Mammary epithelial cell (primary cell): ENCODE measurements at regions not wholly inside any gene's neighbourhood (a gene's known extent, or its start where the extent isn't known, plus 50 kb on each side); places are given as distances from the start of the nearest gene placed in this dataset.

ENCODE experiments used
- EZH2 ChIP-seq: IDR thresholded peaks from 2 replicates; pipeline ENCODE4 v1.6.1; 2012; ENCODE audit warnings: low read length, inconsistent platforms, borderline replicate concordance
- TF ChIP-seq, protein P1 (sequence below), 2 donors: IDR thresholded peaks in 1 of 2; conservative IDR thresholded peaks in 1 of 2; 2 replicates each; pipeline ENCODE4 v1.5.1; 2011 to 2012; ENCODE audit warnings: inconsistent platforms in 2 of 2, low read length in 2 of 2, mild to moderate bottlenecking in 2 of 2, control low read depth in 1 of 2, low read depth in 1 of 2; ENCODE audit not compliant: insufficient read depth in 1 of 2; ENCODE audit errors: extremely low read depth in 1 of 2

- TF ChIP-seq EZH2 = no peak
- TF ChIP-seq, protein P1, sequence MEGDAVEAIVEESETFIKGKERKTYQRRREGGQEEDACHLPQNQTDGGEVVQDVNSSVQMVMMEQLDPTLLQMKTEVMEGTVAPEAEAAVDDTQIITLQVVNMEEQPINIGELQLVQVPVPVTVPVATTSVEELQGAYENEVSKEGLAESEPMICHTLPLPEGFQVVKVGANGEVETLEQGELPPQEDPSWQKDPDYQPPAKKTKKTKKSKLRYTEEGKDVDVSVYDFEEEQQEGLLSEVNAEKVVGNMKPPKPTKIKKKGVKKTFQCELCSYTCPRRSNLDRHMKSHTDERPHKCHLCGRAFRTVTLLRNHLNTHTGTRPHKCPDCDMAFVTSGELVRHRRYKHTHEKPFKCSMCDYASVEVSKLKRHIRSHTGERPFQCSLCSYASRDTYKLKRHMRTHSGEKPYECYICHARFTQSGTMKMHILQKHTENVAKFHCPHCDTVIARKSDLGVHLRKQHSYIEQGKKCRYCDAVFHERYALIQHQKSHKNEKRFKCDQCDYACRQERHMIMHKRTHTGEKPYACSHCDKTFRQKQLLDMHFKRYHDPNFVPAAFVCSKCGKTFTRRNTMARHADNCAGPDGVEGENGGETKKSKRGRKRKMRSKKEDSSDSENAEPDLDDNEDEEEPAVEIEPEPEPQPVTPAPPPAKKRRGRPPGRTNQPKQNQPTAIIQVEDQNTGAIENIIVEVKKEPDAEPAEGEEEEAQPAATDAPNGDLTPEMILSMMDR (conservative IDR thresholded peaks at IDR 0.05 in 1 of 2, IDR thresholded peaks at IDR 0.05 in 1 of 2; ENCODE audit: extremely low read depth in 1 of 2, insufficient read depth in 1 of 2, low read depth in 1 of 2, low read length in 2 of 2) = no peak
These were observed 459.3 kb downstream of the MAT2B start for GRCh38 chr5:163964671-163965070.
